DND-41 (cell line): ENCODE measurements at regions not wholly inside any gene's neighbourhood (a gene's known extent, or its start where the extent isn't known, plus 50 kb on each side); places are given as distances from the start of the nearest gene placed in this dataset.

ENCODE experiments used
- CTCF ChIP-seq: IDR thresholded peaks from 2 replicates; pipeline ENCODE4 v1.5.1; 2012; ENCODE audit warnings: borderline replicate concordance, low read length, moderate library complexity, mild to moderate bottlenecking; ENCODE audit not compliant: poor library complexity, severe bottlenecking; ENCODE audit errors: extremely low read depth
- EZH2 ChIP-seq: IDR thresholded peaks from 3 replicates; pipeline ENCODE4 v1.6.1; 2012; ENCODE audit warnings: borderline replicate concordance, low read depth, mild to moderate bottlenecking, moderate library complexity, low read length, inconsistent platforms; ENCODE audit not compliant: severe bottlenecking

GRCh38 chr11:127115844-127116243, 115.3 kb upstream of the KIRREL3 start:
- TF ChIP-seq CTCF (no peak), EZH2 (no peak)
